Liver (tissue), 3 donors: ENCODE measurements at regions not wholly inside any gene's neighbourhood (a gene's known extent, or its start where the extent isn't known, plus 50 kb on each side); places are given as distances from the start of the nearest gene placed in this dataset.

Experiments used
- ATF3 ChIP-seq: IDR thresholded peaks from 2 replicates; pipeline ENCODE4 v1.6.1; 2016; ENCODE audit warnings: antibody characterized with exemption
- CTCF ChIP-seq: fragments of 150-350 bp; IDR thresholded peaks from 2 replicates; pipeline ENCODE4 v1.5.1; 2017; ENCODE audit warnings: improper control_type of control experiment, low read depth, low read length; ENCODE audit not compliant: missing input control
- EGR1 ChIP-seq, 2 donors: IDR thresholded peaks; 2 replicates each; pipeline ENCODE4 v1.6.1; 2016 to 2018; ENCODE audit warnings: antibody characterized with exemption in 2 of 2, low read depth in 2 of 2
- HNF4A ChIP-seq, 2 donors: conservative IDR thresholded peaks; 2 replicates each; pipeline ENCODE4 v1.6.1; 2016; ENCODE audit warnings: antibody characterized with exemption in 2 of 2, mild to moderate bottlenecking in 2 of 2
- HNF4G ChIP-seq: IDR thresholded peaks from 2 replicates; pipeline ENCODE4 v1.6.1; 2016; ENCODE audit warnings: antibody characterized with exemption
- JUND ChIP-seq, 2 donors: IDR thresholded peaks; 2 replicates each; pipeline ENCODE4 v1.6.1; 2016; ENCODE audit warnings: antibody characterized with exemption in 2 of 2
- MAX ChIP-seq: IDR thresholded peaks from 2 replicates; pipeline ENCODE4 v1.6.1; 2016; ENCODE audit warnings: antibody characterized with exemption
- RAD21 ChIP-seq, 2 donors: IDR thresholded peaks; 2 replicates each; pipeline ENCODE4 v1.6.1; 2016; ENCODE audit warnings: antibody characterized with exemption in 2 of 2, mild to moderate bottlenecking in 2 of 2
- SP1 ChIP-seq: IDR thresholded peaks from 2 replicates; pipeline ENCODE4 v1.6.1; 2018; ENCODE audit warnings: antibody characterized with exemption, mild to moderate bottlenecking
- TAF1 ChIP-seq: conservative IDR thresholded peaks from 2 replicates; pipeline ENCODE4 v1.6.1; 2016; ENCODE audit warnings: antibody characterized with exemption, mild to moderate bottlenecking
- YY1 ChIP-seq: IDR thresholded peaks from 2 replicates; pipeline ENCODE4 v1.6.1; 2016; ENCODE audit warnings: antibody characterized with exemption, mild to moderate bottlenecking
- TF ChIP-seq, protein P1 (sequence below): IDR thresholded peaks from 2 replicates; pipeline ENCODE4 v1.6.1; 2016; ENCODE audit warnings: antibody characterized with exemption
- TF ChIP-seq, protein P2 (sequence below): IDR thresholded peaks from 2 replicates; pipeline ENCODE4 v1.6.1; 2016; ENCODE audit warnings: antibody characterized with exemption, mild to moderate bottlenecking
- donor health status: healthy.
- donor health status: healthy.

DNA sequence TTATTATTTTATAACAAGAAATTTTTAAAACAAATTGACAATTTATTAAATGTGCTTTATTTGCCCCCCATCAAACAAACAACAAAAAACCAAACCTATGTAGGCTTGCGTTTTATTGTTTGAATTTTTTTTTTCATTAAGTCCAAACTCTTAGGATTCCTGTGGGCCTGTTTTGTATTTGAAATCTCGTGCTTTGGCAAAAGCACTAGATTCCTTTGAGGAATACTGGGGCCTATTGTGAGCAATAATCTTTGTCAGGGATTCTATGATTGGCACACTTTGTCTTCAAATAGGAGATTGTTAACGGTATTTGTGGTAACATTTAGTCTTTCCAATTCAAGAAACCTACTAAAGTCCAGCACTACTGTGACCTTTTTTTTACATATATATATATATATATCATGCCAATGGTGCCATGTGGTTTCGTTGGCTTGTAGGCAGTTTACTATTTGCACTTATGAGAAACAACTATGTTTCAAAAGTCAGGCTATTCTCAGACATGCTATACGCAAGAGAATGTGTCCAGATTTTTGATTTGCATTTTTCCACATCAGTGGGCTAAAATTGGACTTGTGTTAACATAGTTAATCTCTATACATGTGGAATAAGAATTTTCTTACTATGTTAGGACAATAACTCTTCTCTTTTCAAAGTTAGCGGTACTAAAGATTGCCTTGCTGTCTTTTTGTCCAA is 70.4 kb upstream of the GREM2 start:
- TF ChIP-seq ATF3 = no peak
- no peak for TF ChIP-seq CTCF
- TF ChIP-seq RAD21 (IDR thresholded peaks at IDR 0.05) = no peak
- no peak for TF ChIP-seq HNF4A (conservative IDR thresholded peaks at IDR 0.05)
- TF ChIP-seq, protein P1, sequence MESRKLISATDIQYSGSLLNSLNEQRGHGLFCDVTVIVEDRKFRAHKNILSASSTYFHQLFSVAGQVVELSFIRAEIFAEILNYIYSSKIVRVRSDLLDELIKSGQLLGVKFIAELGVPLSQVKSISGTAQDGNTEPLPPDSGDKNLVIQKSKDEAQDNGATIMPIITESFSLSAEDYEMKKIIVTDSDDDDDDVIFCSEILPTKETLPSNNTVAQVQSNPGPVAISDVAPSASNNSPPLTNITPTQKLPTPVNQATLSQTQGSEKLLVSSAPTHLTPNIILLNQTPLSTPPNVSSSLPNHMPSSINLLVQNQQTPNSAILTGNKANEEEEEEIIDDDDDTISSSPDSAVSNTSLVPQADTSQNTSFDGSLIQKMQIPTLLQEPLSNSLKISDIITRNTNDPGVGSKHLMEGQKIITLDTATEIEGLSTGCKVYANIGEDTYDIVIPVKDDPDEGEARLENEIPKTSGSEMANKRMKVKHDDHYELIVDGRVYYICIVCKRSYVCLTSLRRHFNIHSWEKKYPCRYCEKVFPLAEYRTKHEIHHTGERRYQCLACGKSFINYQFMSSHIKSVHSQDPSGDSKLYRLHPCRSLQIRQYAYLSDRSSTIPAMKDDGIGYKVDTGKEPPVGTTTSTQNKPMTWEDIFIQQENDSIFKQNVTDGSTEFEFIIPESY = no peak
- no peak for TF ChIP-seq MAX
- TF ChIP-seq, protein P2, sequence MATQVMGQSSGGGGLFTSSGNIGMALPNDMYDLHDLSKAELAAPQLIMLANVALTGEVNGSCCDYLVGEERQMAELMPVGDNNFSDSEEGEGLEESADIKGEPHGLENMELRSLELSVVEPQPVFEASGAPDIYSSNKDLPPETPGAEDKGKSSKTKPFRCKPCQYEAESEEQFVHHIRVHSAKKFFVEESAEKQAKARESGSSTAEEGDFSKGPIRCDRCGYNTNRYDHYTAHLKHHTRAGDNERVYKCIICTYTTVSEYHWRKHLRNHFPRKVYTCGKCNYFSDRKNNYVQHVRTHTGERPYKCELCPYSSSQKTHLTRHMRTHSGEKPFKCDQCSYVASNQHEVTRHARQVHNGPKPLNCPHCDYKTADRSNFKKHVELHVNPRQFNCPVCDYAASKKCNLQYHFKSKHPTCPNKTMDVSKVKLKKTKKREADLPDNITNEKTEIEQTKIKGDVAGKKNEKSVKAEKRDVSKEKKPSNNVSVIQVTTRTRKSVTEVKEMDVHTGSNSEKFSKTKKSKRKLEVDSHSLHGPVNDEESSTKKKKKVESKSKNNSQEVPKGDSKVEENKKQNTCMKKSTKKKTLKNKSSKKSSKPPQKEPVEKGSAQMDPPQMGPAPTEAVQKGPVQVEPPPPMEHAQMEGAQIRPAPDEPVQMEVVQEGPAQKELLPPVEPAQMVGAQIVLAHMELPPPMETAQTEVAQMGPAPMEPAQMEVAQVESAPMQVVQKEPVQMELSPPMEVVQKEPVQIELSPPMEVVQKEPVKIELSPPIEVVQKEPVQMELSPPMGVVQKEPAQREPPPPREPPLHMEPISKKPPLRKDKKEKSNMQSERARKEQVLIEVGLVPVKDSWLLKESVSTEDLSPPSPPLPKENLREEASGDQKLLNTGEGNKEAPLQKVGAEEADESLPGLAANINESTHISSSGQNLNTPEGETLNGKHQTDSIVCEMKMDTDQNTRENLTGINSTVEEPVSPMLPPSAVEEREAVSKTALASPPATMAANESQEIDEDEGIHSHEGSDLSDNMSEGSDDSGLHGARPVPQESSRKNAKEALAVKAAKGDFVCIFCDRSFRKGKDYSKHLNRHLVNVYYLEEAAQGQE = no peak
- no peak for TF ChIP-seq HNF4G
- TF ChIP-seq YY1 = no peak
- TF ChIP-seq TAF1 = no peak
- TF ChIP-seq JUND (IDR thresholded peaks at IDR 0.05) = no peak
- no peak for TF ChIP-seq EGR1 (IDR thresholded peaks at IDR 0.05; ENCODE audit: low read depth in 2 of 2)
- TF ChIP-seq SP1 = no peak
